ENCODE measurements at regions not wholly inside any gene's neighbourhood (a gene's known extent, or its start where the extent isn't known, plus 50 kb on each side); places are given as distances from the start of the nearest gene placed in this dataset.

DNA sequence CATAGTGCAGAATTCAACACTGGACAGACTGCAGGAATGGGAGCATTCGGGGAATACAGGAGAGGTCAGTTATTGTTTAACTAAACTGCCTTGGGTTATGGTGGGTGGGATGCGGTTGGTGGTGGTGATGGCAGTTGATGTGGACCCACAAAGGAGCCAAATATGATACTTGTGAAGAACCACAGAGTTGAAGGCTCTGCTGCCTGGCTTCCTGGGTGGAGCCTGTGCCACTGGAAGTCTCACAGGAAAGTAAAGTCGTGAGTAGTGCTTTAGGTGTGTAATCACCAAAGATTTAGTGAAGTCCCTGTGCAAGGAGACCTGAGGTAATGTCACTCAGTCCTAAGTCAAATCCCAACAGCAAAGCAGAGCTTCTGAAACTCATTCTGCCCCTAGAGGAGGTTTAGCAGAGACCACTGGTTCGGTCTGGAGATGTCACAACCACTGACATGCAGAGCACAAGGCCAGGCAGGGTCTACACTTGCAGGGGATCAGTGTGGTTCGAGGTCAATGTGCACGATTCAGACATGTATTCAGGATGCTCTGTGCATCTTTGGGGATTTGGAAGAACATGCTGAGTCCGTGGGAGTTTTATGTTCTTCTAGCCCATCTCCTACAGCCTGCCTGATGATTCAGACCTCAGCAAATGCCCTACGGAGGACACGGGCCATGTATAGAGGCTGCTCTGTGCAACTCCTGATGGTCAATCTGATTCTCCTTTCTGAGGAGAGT is 1150.9 kb downstream of the RPIA start:
- TF ChIP-seq, protein P1, sequence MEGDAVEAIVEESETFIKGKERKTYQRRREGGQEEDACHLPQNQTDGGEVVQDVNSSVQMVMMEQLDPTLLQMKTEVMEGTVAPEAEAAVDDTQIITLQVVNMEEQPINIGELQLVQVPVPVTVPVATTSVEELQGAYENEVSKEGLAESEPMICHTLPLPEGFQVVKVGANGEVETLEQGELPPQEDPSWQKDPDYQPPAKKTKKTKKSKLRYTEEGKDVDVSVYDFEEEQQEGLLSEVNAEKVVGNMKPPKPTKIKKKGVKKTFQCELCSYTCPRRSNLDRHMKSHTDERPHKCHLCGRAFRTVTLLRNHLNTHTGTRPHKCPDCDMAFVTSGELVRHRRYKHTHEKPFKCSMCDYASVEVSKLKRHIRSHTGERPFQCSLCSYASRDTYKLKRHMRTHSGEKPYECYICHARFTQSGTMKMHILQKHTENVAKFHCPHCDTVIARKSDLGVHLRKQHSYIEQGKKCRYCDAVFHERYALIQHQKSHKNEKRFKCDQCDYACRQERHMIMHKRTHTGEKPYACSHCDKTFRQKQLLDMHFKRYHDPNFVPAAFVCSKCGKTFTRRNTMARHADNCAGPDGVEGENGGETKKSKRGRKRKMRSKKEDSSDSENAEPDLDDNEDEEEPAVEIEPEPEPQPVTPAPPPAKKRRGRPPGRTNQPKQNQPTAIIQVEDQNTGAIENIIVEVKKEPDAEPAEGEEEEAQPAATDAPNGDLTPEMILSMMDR (conservative IDR thresholded peaks at IDR 0.05), result no peak
- no peak for TF ChIP-seq EZH2 (IDR thresholded peaks at IDR 0.05; ENCODE audit: low read depth)
